ENCODE measurements at regions not wholly inside any gene's neighbourhood (a gene's known extent, or its start where the extent isn't known, plus 50 kb on each side); places are given as distances from the start of the nearest gene placed in this dataset.

- Histone ChIP-seq H2BK12ac (ENCODE audit: insufficient read length, low read depth, low read length) (no peak overlapping the region), H4K91ac (ENCODE audit: insufficient read length, low read depth, low read length) (no peak overlapping the region), H3K27me3 (ENCODE audit: insufficient read depth, low read length) (no peaks in the 10 kb centered on the region), H3K4ac (ENCODE audit: low read depth, low read length) (no peak overlapping the region), H2BK20ac (ENCODE audit: low read depth, low read length, poor library complexity, severe bottlenecking) (no peak overlapping the region), H3K56ac (ENCODE audit: insufficient read length, low read depth, low read length) (no peak overlapping the region), H3K9me3 (ENCODE audit: control insufficient read depth, low read depth, low read length) (no peaks in the 10 kb centered on the region), H4K20me1 (ENCODE audit: control insufficient read depth, insufficient read depth, insufficient read length) (no peaks in the 10 kb centered on the region), H2BK15ac (ENCODE audit: low read depth, low read length) (no peak overlapping the region), H3K23me2 (ENCODE audit: insufficient read length, low read depth, low read length, poor library complexity, severe bottlenecking) (no peaks in the 10 kb centered on the region), H3K79me2 (ENCODE audit: insufficient read depth, low read length) (no peaks in the 10 kb centered on the region), H4K5ac (ENCODE audit: insufficient read length, low read depth, low read length) (no peak overlapping the region), H3K4me2 (ENCODE audit: insufficient read depth, insufficient read length, low read length) (no peak overlapping the region), H2AK5ac (ENCODE audit: insufficient read length, low read length) (no peak overlapping the region), H3K27ac (ENCODE audit: insufficient read length, low read depth, low read length) (no peak overlapping the region), H3K9ac (ENCODE audit: extremely low read depth, insufficient read length, low read length) (no peak overlapping the region), H2BK5ac (ENCODE audit: insufficient read length, low read length) (no peak overlapping the region), H3K14ac (ENCODE audit: insufficient read depth, low read length) (no peak overlapping the region), H3K23ac (ENCODE audit: insufficient read length, low read depth, low read length) (no peak overlapping the region), H4K8ac (replicated peaks; ENCODE audit: insufficient read length, low read depth, low read length) (no peak overlapping the region), H3K79me1 (ENCODE audit: insufficient read depth, low read depth, low read length, poor library complexity, severe bottlenecking) (no peaks in the 10 kb centered on the region), H3K18ac (ENCODE audit: insufficient read length, low read depth, low read length) (no peak overlapping the region), H2BK120ac (ENCODE audit: low read depth, low read length, poor library complexity, severe bottlenecking) (no peak overlapping the region), H3K4me1 (ENCODE audit: insufficient read depth, low read length) (peaks cover 7% of the 10 kb centered on the region), H3T11ph (ENCODE audit: low read length) (no peak overlapping the region), H2AFZ (ENCODE audit: low read length) (no peak overlapping the region)
- peaks cover 12% of the 10 kb centered on the region in 2 experiments for H3K9me3 Mint-ChIP-seq
- peaks cover 5 to 44% (median 12%) of the 10 kb centered on the region in 3 experiments; a peak in 6 of 7 replicates for H3K36me3 Mint-ChIP-seq (ENCODE audit: insufficient read depth in 1 of 3, low read depth in 3 of 3)
- H3K4me1 Mint-ChIP-seq: peaks cover 29 to 36% of the 10 kb centered on the region in 2 experiments
- no peak overlapping the region for H3K27ac Mint-ChIP-seq
- TF ChIP-seq, protein P1, sequence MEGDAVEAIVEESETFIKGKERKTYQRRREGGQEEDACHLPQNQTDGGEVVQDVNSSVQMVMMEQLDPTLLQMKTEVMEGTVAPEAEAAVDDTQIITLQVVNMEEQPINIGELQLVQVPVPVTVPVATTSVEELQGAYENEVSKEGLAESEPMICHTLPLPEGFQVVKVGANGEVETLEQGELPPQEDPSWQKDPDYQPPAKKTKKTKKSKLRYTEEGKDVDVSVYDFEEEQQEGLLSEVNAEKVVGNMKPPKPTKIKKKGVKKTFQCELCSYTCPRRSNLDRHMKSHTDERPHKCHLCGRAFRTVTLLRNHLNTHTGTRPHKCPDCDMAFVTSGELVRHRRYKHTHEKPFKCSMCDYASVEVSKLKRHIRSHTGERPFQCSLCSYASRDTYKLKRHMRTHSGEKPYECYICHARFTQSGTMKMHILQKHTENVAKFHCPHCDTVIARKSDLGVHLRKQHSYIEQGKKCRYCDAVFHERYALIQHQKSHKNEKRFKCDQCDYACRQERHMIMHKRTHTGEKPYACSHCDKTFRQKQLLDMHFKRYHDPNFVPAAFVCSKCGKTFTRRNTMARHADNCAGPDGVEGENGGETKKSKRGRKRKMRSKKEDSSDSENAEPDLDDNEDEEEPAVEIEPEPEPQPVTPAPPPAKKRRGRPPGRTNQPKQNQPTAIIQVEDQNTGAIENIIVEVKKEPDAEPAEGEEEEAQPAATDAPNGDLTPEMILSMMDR (conservative IDR thresholded peaks at IDR 0.05): no peak
- DNase-seq: no peak
- H3K27me3 Mint-ChIP-seq (ENCODE audit: low read depth): no peaks in the 10 kb centered on the region
- no peak overlapping the region for H3K4me3 Mint-ChIP-seq
Measured at GRCh38 chr14:57025456-57025855, 215.2 kb upstream of the OTX2 start.

Measured in H9 (cell line).